Erythroblast (primary cell): ENCODE measurements at regions not wholly inside any gene's neighbourhood (a gene's known extent, or its start where the extent isn't known, plus 50 kb on each side); places are given as distances from the start of the nearest gene placed in this dataset.

Experiments used
- GATA1 ChIP-seq: IDR thresholded peaks from 2 replicates; pipeline ENCODE4 v1.6.1; 2011; ENCODE audit warnings: low read depth, mild to moderate bottlenecking, control low read depth, low read length, moderate library complexity
- POLR2A ChIP-seq: IDR thresholded peaks from 2 replicates; pipeline ENCODE4 v1.6.1; 2011; ENCODE audit warnings: mild to moderate bottlenecking, low read length

DNA sequence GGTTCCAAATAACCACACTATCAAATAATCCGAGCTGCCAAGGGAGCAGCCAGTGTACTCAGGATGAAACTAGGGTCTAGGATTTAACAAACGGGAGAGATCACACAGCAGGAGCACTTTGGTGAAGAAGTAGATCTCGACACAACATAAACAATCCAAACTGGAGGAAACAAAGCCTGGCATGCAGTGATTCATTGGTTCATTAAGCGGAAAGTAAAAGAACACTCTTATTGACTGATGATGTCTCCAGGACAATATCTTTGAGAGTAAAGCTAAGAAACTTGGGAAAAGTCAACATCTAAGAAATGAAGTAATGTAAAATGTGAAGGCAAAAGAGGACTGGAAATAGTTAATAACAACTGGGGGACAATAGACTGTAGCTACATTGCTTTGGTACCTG is 1478.3 kb upstream of the CDH9 start:
- TF ChIP-seq POLR2A = no peak
- no peak for TF ChIP-seq GATA1
